H1 (cell line): ENCODE measurements at regions not wholly inside any gene's neighbourhood (a gene's known extent, or its start where the extent isn't known, plus 50 kb on each side); places are given as distances from the start of the nearest gene placed in this dataset.

ENCODE experiments used
- CTCF ChIA-PET: fragments of 300-600 bp; sonication (Branson Sonifier 250); formaldehyde crosslinking; loops from one replicate; lab custom pipeline; 2021; ENCODE audit not compliant: partially characterized antibody; lab: Charles Lee
- POLR2A ChIA-PET: fragments of 300-600 bp; sonication (Branson Sonifier 250); formaldehyde crosslinking; loops from one replicate; lab custom pipeline; 2021; ENCODE audit warnings: inconsistent platforms; ENCODE audit not compliant: partially characterized antibody; lab: Charles Lee
- DNase-seq, 2 experiments: peaks; one replicate each; pipeline versions ENCODE4 v3.0.0 to v3.0.0-alpha.2; 2010 to 2022; ENCODE audit warnings: low spot score in 2 of 2, low read depth in 1 of 2, mixed read lengths in 1 of 2
- FAIRE-seq: peaks from 2 replicates; lab custom pipeline; 2011; peaks lifted over from hg19 to GRCh38; lab: Jason Lieb, UNC
- H2AFZ ChIP-seq: 2 replicates; pipeline ENCODE4 v1.8.1; 2012; ENCODE audit warnings: low read length, inconsistent platforms
- H2AK5ac ChIP-seq: 2 replicates; pipeline ENCODE4 v1.6.1; 2013; ENCODE audit warnings: low read depth, low read length
- H2BK120ac ChIP-seq: replicated peaks from 2 replicates; pipeline ENCODE3; 2013; ENCODE audit warnings: low read depth, low read length, inconsistent platforms
- H2BK12ac ChIP-seq: 2 replicates; pipeline ENCODE4 v1.6.1; 2013; ENCODE audit warnings: low read depth, low read length
- H2BK15ac ChIP-seq: 2 replicates; pipeline ENCODE4 v1.6.1; 2013; ENCODE audit warnings: low read length
- H2BK20ac ChIP-seq: 2 replicates; pipeline ENCODE4 v1.6.1; 2013; ENCODE audit warnings: low read length
- H2BK5ac ChIP-seq: 2 replicates; pipeline ENCODE4 v1.6.1; 2013; ENCODE audit warnings: low read depth, low read length
- H3K14ac ChIP-seq: 2 replicates; pipeline ENCODE4 v1.6.1; 2013; ENCODE audit warnings: inconsistent platforms; ENCODE audit not compliant: insufficient read length
- H3K18ac ChIP-seq: 2 replicates; pipeline ENCODE4 v1.6.1; 2013; ENCODE audit warnings: low read length; ENCODE audit errors: extremely low read depth
- H3K23ac ChIP-seq: 2 replicates; pipeline ENCODE4 v1.6.1; 2013; ENCODE audit warnings: inconsistent platforms; ENCODE audit not compliant: insufficient read length
- H3K23me2 ChIP-seq: 2 replicates; pipeline ENCODE4 v1.6.1; 2013; ENCODE audit warnings: low read depth, low read length
- H3K27ac ChIP-seq: 2 replicates; pipeline ENCODE4 v1.6.1; 2011; ENCODE audit warnings: low read depth, low read length, inconsistent platforms
- H3K27me3 ChIP-seq, 4 experiments: replicated peaks in 1 of 4; 1 replicate in 1 of 4; 2 replicates in 3 of 4; pipeline versions ENCODE4 v1.6.1 to v1.8.1; 2011 to 2013; ENCODE audit warnings: low read length in 3 of 4, mild to moderate bottlenecking in 3 of 4, inconsistent platforms in 2 of 4, mixed read lengths in 2 of 4, moderate library complexity in 1 of 4; ENCODE audit not compliant: control insufficient read depth in 3 of 4, insufficient read depth in 3 of 4; ENCODE audit errors: extremely low read depth in 1 of 4
- H3K36me3 ChIP-seq, 4 experiments: 2 replicates each; pipeline versions ENCODE4 v1.6.1 to v1.8.1; 2011 to 2013; ENCODE audit warnings: mild to moderate bottlenecking in 4 of 4, low read length in 3 of 4, moderate library complexity in 2 of 4, control low read depth in 1 of 4, inconsistent platforms in 1 of 4; ENCODE audit not compliant: insufficient read depth in 4 of 4, control insufficient read depth in 2 of 4
- H3K4ac ChIP-seq: replicated peaks from 2 replicates; pipeline ENCODE3; 2013; ENCODE audit warnings: low read length, low read depth, mixed read lengths, inconsistent platforms; ENCODE audit not compliant: insufficient read length
- H3K4me1 ChIP-seq, 4 experiments: replicated peaks in 1 of 4; 1 replicate in 1 of 4; 2 replicates in 3 of 4; pipeline versions ENCODE4 v1.6.1 to v1.8.1; 2011 to 2013; ENCODE audit warnings: low read length in 3 of 4, inconsistent platforms in 2 of 4, mixed read lengths in 1 of 4; ENCODE audit not compliant: insufficient read depth in 4 of 4, control insufficient read depth in 3 of 4
- H3K4me2 ChIP-seq, 2 experiments: 2 replicates each; pipeline versions ENCODE4 v1.6.1 to v1.8.1; 2011 to 2013; ENCODE audit warnings: low read depth in 2 of 2, low read length in 2 of 2, control low read depth in 1 of 2, inconsistent platforms in 1 of 2, mild to moderate bottlenecking in 1 of 2; ENCODE audit not compliant: insufficient read depth in 1 of 2
- H3K4me3 ChIP-seq, 4 experiments: fragments of 200-600, 300-600 bp in 1 of 4; sonication (generic), shearing (Covaris generic), sonication (Bioruptor Twin) in 1 of 4; 2 replicates each; pipeline versions ENCODE4 v1.5.1 to v1.8.1; 2011 to 2016; ENCODE audit warnings: low read length in 4 of 4, low read depth in 3 of 4, control low read depth in 2 of 4, inconsistent platforms in 2 of 4, mild to moderate bottlenecking in 2 of 4, mixed read lengths in 1 of 4, moderate library complexity in 1 of 4; ENCODE audit not compliant: insufficient read depth in 2 of 4; ENCODE audit errors: extremely low read depth in 1 of 4
- H3K56ac ChIP-seq: replicated peaks from 2 replicates; pipeline ENCODE3; 2013; ENCODE audit warnings: low read depth, mild to moderate bottlenecking, mixed read lengths, low read length, inconsistent platforms; ENCODE audit not compliant: insufficient read length
- H3K79me1 ChIP-seq: 2 replicates; pipeline ENCODE4 v1.6.1; 2013; ENCODE audit warnings: low read depth, low read length, control low read depth
- H3K79me2 ChIP-seq, 2 experiments: 2 replicates each; pipeline versions ENCODE4 v1.6.1 to v1.8.1; 2012 to 2013; ENCODE audit warnings: low read length in 2 of 2, mild to moderate bottlenecking in 2 of 2, inconsistent platforms in 1 of 2; ENCODE audit not compliant: insufficient read depth in 2 of 2, control insufficient read depth in 1 of 2
- H3K9ac ChIP-seq, 4 experiments: replicated peaks in 1 of 4; 1 replicate in 1 of 4; 2 replicates in 3 of 4; pipeline versions ENCODE4 v1.6.1 to v1.8.1; 2011 to 2013; ENCODE audit warnings: low read depth in 3 of 4, low read length in 3 of 4, control low read depth in 2 of 4, mild to moderate bottlenecking in 2 of 4, moderate library complexity in 2 of 4, inconsistent platforms in 1 of 4; ENCODE audit errors: extremely low read depth in 1 of 4
- H3K9me3 ChIP-seq, 2 experiments: 2 replicates each; pipeline versions ENCODE4 v1.6.1 to v1.8.1; 2012 to 2013; ENCODE audit warnings: mild to moderate bottlenecking in 2 of 2, moderate library complexity in 2 of 2, control low read depth in 1 of 2, inconsistent platforms in 1 of 2, low read depth in 1 of 2, low read length in 1 of 2, mixed read lengths in 1 of 2; ENCODE audit not compliant: insufficient read depth in 2 of 2
- H4K20me1 ChIP-seq, 2 experiments: replicated peaks in 1 of 2; 2 replicates each; pipeline versions ENCODE3 to v1.8.1; 2011 to 2013; ENCODE audit warnings: inconsistent platforms in 2 of 2, low read length in 2 of 2, mild to moderate bottlenecking in 1 of 2; ENCODE audit not compliant: insufficient read depth in 2 of 2, control insufficient read depth in 1 of 2
- H4K5ac ChIP-seq: 2 replicates; pipeline ENCODE4 v1.6.1; 2013; ENCODE audit warnings: low read length, low read depth, mixed read lengths, inconsistent platforms; ENCODE audit not compliant: insufficient read length
- H4K8ac ChIP-seq: 2 replicates; pipeline ENCODE4 v1.8.0; 2013; ENCODE audit warnings: mild to moderate bottlenecking, moderate library complexity, low read length, inconsistent platforms; ENCODE audit not compliant: insufficient read depth; ENCODE audit errors: extremely low read depth
- H4K91ac ChIP-seq: replicated peaks from 2 replicates; pipeline ENCODE3; 2013; ENCODE audit warnings: low read length, mixed read lengths, inconsistent platforms; ENCODE audit not compliant: insufficient read length
- EGR1 ChIP-seq: IDR thresholded peaks from 2 replicates; pipeline ENCODE4 v1.6.1; 2011; ENCODE audit warnings: low read depth, low read length, borderline replicate concordance
- GABPA ChIP-seq: IDR thresholded peaks from 2 replicates; pipeline ENCODE4 v1.6.1; 2011; ENCODE audit warnings: mild to moderate bottlenecking, low read length, moderate library complexity, borderline replicate concordance; ENCODE audit not compliant: insufficient read depth
- HDAC2 ChIP-seq, 2 experiments: fragments of 300-600 bp in 1 of 2; sonication (generic) in 1 of 2; IDR thresholded peaks; 2 replicates each; pipeline ENCODE4 v1.6.1; 2011 to 2012; ENCODE audit warnings: low read depth in 2 of 2, low read length in 2 of 2, mild to moderate bottlenecking in 2 of 2, moderate library complexity in 2 of 2, borderline replicate concordance in 1 of 2, inconsistent platforms in 1 of 2
- KDM5A ChIP-seq: fragments of 200-600 bp; IDR thresholded peaks from 2 replicates; pipeline ENCODE4 v1.7.1; 2012; ENCODE audit warnings: mild to moderate bottlenecking, low read length, inconsistent platforms, mixed read lengths
- SIX5 ChIP-seq: IDR thresholded peaks from 2 replicates; pipeline ENCODE4 v1.6.1; 2011; ENCODE audit warnings: mild to moderate bottlenecking, low read depth, low read length
- TCF12 ChIP-seq: IDR thresholded peaks from 2 replicates; pipeline ENCODE4 v1.6.1; 2011; ENCODE audit warnings: low read depth, mild to moderate bottlenecking, low read length
- WGBS, 2 experiments: shearing (Covaris generic) in 1 of 2; methylation state at CpG; one replicate each; pipeline versions ENCODE4 v1.1.6 to v1.1.7; 2013 to 2015; ENCODE audit warnings: low lambda C conversion rate in 2 of 2, mixed read lengths in 2 of 2, inconsistent platforms in 1 of 2, low coverage in 1 of 2, missing lambda C conversion rate in 1 of 2; ENCODE audit not compliant: insufficient replicate concordance in 2 of 2, insufficient coverage in 1 of 2, insufficient read length in 1 of 2; ENCODE audit errors: extremely low coverage in 1 of 2, missing lambda C conversion rate in 1 of 2; 5-methylcytosine and 5-hydroxymethylcytosine counted together
- TF ChIP-seq, protein P1 (sequence below): IDR thresholded peaks from 2 replicates; pipeline ENCODE4 v1.6.1; 2012; ENCODE audit warnings: low read length, inconsistent platforms
- TF ChIP-seq, protein P2 (sequence below): IDR thresholded peaks from 2 replicates; pipeline ENCODE4 v1.6.1; 2012; ENCODE audit warnings: inconsistent platforms

DNA sequence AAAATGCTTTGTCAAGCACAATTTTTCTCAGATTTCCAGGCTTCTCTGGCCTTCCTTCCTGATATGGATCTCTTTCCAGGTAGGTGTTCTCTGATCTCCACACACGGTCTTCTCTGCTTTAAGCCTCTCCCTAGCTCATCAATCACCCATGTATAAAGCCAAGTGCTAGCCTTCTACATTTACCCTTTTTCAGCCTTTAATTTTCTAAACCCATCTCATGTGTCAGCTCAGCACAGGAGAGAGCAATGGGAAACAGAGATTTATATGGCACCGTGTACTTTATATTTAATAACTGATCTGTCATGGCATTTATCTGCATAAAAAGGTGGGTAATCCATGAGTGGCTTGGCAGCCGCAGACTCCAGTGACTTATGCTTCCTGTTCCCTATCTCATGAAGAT lies 495.0 kb downstream of the RASEF start:
- H3K4me1 ChIP-seq, result no peaks in the 10 kb centered on the region
- WGBS, 2 experiments, result 91% methylated on average over 3 of the region's 3 CpGs; no CpG with 5 or more reads in 1 of the 2 experiments
- H3K4ac ChIP-seq, result no peak overlapping the region
- no peak overlapping the region for H3K9ac ChIP-seq
- no peak overlapping the region for H2BK120ac ChIP-seq
- H2BK12ac ChIP-seq, result no peak overlapping the region
- H2BK20ac ChIP-seq, result no peak overlapping the region
- no peaks in the 10 kb centered on the region for H3K79me1 ChIP-seq
- DNase-seq (no peak), FAIRE-seq (no peak)
- no peak overlapping the region for H2BK5ac ChIP-seq
- no peak overlapping the region for H3K14ac ChIP-seq
- H4K91ac ChIP-seq, result no peak overlapping the region
- no peak overlapping the region for H3K23ac ChIP-seq
- no peaks in the 10 kb centered on the region; a peak in 1 of 4 replicates for H3K9me3 ChIP-seq
- no peak overlapping the region for H2AFZ ChIP-seq
- no peak overlapping the region for H2BK15ac ChIP-seq
- no peaks in the 10 kb centered on the region for H3K36me3 ChIP-seq
- H4K5ac ChIP-seq, result no peak overlapping the region
- peaks cover 0 to 2% of the 10 kb centered on the region in 2 experiments for H4K20me1 ChIP-seq
- no peak overlapping the region for H3K18ac ChIP-seq
- no peak overlapping the region for H3K27ac ChIP-seq
- CTCF ChIA-PET, result interaction anchor here (0.7 to 0.8 kb wide), 2 partner anchors 12 to 32 kb away, joined by 3 read pairs; no protein-coding TSS in a partner anchor
- H3K4me2 ChIP-seq, result no peak overlapping the region
- no peak overlapping the region for H3K56ac ChIP-seq
- peaks cover 2% of the 10 kb centered on the region; the same call in 1 of the 2 replicates for H3K23me2 ChIP-seq
- H2AK5ac ChIP-seq, result no peak overlapping the region
- H3K4me3 ChIP-seq, result no peak overlapping the region
- POLR2A ChIA-PET, result no interaction called here
- H3K27me3 ChIP-seq, result no peaks in the 10 kb centered on the region
- H3K79me2 ChIP-seq, result no peaks in the 10 kb centered on the region; a peak in 1 of 4 replicates
- H4K8ac ChIP-seq, result no peak overlapping the region
- TF ChIP-seq TCF12, result no peak
- TF ChIP-seq SIX5, result no peak
- no peak for TF ChIP-seq EGR1
- no peak for TF ChIP-seq GABPA
- TF ChIP-seq KDM5A, result no peak
- TF ChIP-seq, protein P1, sequence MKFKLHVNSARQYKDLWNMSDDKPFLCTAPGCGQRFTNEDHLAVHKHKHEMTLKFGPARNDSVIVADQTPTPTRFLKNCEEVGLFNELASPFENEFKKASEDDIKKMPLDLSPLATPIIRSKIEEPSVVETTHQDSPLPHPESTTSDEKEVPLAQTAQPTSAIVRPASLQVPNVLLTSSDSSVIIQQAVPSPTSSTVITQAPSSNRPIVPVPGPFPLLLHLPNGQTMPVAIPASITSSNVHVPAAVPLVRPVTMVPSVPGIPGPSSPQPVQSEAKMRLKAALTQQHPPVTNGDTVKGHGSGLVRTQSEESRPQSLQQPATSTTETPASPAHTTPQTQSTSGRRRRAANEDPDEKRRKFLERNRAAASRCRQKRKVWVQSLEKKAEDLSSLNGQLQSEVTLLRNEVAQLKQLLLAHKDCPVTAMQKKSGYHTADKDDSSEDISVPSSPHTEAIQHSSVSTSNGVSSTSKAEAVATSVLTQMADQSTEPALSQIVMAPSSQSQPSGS, result no peak
- no peak for TF ChIP-seq HDAC2 (IDR thresholded peaks at IDR 0.05; ENCODE audit: borderline replicate concordance in 1 of 2, low read depth in 2 of 2, low read length in 2 of 2)
- TF ChIP-seq, protein P2, sequence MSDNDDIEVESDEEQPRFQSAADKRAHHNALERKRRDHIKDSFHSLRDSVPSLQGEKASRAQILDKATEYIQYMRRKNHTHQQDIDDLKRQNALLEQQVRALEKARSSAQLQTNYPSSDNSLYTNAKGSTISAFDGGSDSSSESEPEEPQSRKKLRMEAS, result no peak
